ENCODE measurements at regions not wholly inside any gene's neighbourhood (a gene's known extent, or its start where the extent isn't known, plus 50 kb on each side); places are given as distances from the start of the nearest gene placed in this dataset.
A peak's percentile ranks its signal among the peaks of the same experiment; 100 is the strongest.

GRCh38 chr1:2920421-2921015, 100.7 kb upstream of the ACTRT2 start:
- DNase-seq = no peak

- DNase-seq = peak; percentile 66
Measured at GRCh38 chr1:2921970-2922686, 99.1 kb upstream of the ACTRT2 start.

- DNase-seq = no peak
Measured at GRCh38 chr1:2923351-2923750, 97.9 kb upstream of the ACTRT2 start.

- no peak for DNase-seq
Measured at GRCh38 chr1:2925291-2925690, 96.0 kb upstream of the ACTRT2 start.

GRCh38 chr1:2925918-2926317, 95.3 kb upstream of the ACTRT2 start:
- no peak for DNase-seq

- DNase-seq = no peak
Measured at GRCh38 chr1:2926447-2927055, 94.7 kb upstream of the ACTRT2 start.

GRCh38 chr1:2927393-2928360, 93.6 kb upstream of the ACTRT2 start:
- no peak for DNase-seq

GRCh38 chr1:2928366-2929325, 92.6 kb upstream of the ACTRT2 start:
- DNase-seq = no peak

- no peak for DNase-seq
Measured at GRCh38 chr1:2929335-2929734, 91.9 kb upstream of the ACTRT2 start.

GRCh38 chr1:2930016-2930815, 91.1 kb upstream of the ACTRT2 start:
- DNase-seq = no peak

GRCh38 chr1:2930913-2931723, 90.1 kb upstream of the ACTRT2 start:
- DNase-seq = no peak

GRCh38 chr1:2931724-2932401, 89.4 kb upstream of the ACTRT2 start:
- no peak for DNase-seq

- no peak for DNase-seq
Measured at GRCh38 chr1:2932671-2933350, 88.5 kb upstream of the ACTRT2 start.

- no peak for DNase-seq
Measured at GRCh38 chr1:2933431-2934155, 87.7 kb upstream of the ACTRT2 start.

- no peak for DNase-seq
Measured at GRCh38 chr1:2934156-2934540, 87.1 kb upstream of the ACTRT2 start.

- no peak for DNase-seq
Measured at GRCh38 chr1:2934642-2935081, 86.6 kb upstream of the ACTRT2 start.

GRCh38 chr1:2935184-2935583, 86.1 kb upstream of the ACTRT2 start:
- DNase-seq = no peak

GRCh38 chr1:2935751-2936390, 85.4 kb upstream of the ACTRT2 start:
- no peak for DNase-seq
